Prostate gland (tissue), 2 donors: ENCODE measurements at regions not wholly inside any gene's neighbourhood (a gene's known extent, or its start where the extent isn't known, plus 50 kb on each side); places are given as distances from the start of the nearest gene placed in this dataset.

Source experiments
- CTCF ChIP-seq, 4 experiments: fragments of 200-600 bp in 2 of 4; fragments of 450-650 bp in 2 of 4; sonication (generic) in 2 of 4; IDR thresholded peaks; 1 replicate in 3 of 4; 2 replicates in 1 of 4; pipeline ENCODE4 v1.5.1; 2016 to 2019; ENCODE audit warnings: antibody characterized with exemption in 4 of 4, mild to moderate bottlenecking in 2 of 4, moderate library complexity in 2 of 4
- POLR2A ChIP-seq: fragments of 450-650 bp; IDR thresholded peaks from one replicate; pipeline ENCODE4 v1.6.1; 2016; ENCODE audit warnings: antibody characterized with exemption, mild to moderate bottlenecking

- no peak for TF ChIP-seq CTCF (IDR thresholded peaks at IDR 0.05)
- no peak for TF ChIP-seq POLR2A
These were observed 581.2 kb downstream of the TBC1D22A start for GRCh38 chr22:47343611-47344010.
